ENCODE measurements at regions not wholly inside any gene's neighbourhood (a gene's known extent, or its start where the extent isn't known, plus 50 kb on each side); places are given as distances from the start of the nearest gene placed in this dataset.

DNA sequence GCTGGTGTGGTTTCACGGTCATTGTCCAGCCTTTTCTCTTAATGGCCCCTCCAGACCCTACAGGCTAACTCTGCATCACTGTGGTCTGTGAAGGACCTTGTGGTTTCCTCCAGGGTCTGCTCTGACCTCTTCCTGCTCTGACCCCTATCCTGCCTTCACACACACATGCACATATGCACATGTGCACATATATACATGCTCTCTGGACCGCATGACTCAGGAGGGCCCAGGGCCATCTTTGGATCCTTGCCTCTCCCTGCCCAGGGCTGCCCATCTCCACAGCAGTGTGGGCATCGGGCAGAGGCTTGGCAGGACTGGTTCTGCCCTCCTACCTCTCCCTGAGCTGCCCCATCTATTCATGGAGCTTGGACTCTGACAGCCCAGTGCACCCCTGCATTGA, 510.9 kb downstream of the PTPRU start:
- H3K4me3 ChIP-seq (ENCODE audit: low read length in 2 of 2): no peak overlapping the region
- no peaks in the 10 kb centered on the region for H3K9me3 ChIP-seq (ENCODE audit: control insufficient read depth in 2 of 2, low read length in 2 of 2)
- H3K27me3 ChIP-seq (ENCODE audit: control insufficient read depth in 2 of 2, insufficient read depth in 2 of 2, low read length in 2 of 2): peaks cover 0 to 4% of the 10 kb centered on the region in 2 donors
- H3K36me3 ChIP-seq (ENCODE audit: control insufficient read depth in 2 of 2, insufficient read depth in 2 of 2, low read length in 2 of 2): no peaks in the 10 kb centered on the region
- H3K9ac ChIP-seq (ENCODE audit: low read depth in 1 of 2, low read length in 2 of 2): no peak overlapping the region
- H3K4me1 ChIP-seq (ENCODE audit: control insufficient read depth in 2 of 2, insufficient read depth in 2 of 2, low read length in 2 of 2): no peaks in the 10 kb centered on the region
- H3K27ac ChIP-seq (ENCODE audit: low read depth in 2 of 2, low read length in 2 of 2): no peak overlapping the region

DNA sequence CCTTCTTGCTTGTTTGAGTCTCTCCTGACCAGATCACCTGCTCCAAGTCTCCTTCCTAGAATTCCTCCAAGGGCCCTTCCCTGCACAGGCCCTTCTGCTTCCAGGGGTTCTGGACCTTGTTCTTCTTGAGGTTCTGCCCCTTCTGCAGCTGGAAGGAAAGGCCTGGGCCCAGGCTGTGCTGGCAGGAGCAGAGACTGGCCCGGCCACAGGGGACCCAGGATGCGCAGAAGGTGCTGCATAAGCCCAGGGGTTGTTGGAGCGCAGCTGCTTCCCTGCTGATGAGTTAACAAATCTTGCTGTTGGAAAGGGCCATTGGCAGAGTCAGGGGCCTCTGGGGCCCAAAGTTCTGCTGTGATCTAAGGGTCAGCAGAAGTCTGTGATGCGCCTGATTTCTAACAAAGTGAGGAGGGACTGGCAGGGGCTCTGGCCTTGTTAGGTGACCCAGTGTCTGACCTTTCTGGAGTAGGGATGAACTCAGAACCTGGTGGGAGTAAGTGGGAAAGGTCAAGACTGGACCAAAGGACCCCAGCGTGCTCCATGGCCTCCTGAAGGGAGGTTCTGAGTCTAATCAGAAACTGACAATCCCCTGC, 509.8 kb downstream of the PTPRU start:
- Histone ChIP-seq H3K4me1 (ENCODE audit: control insufficient read depth in 2 of 2, insufficient read depth in 2 of 2, low read length in 2 of 2) (no peaks in the 10 kb centered on the region), H3K27ac (ENCODE audit: low read depth in 2 of 2, low read length in 2 of 2) (no peak overlapping the region), H3K9me3 (ENCODE audit: control insufficient read depth in 2 of 2, low read length in 2 of 2) (no peaks in the 10 kb centered on the region), H3K9ac (ENCODE audit: low read depth in 1 of 2, low read length in 2 of 2) (no peak overlapping the region), H3K27me3 (ENCODE audit: control insufficient read depth in 2 of 2, insufficient read depth in 2 of 2, low read length in 2 of 2) (peaks cover 0 to 4% of the 10 kb centered on the region in 2 donors), H3K4me3 (ENCODE audit: low read length in 2 of 2) (no peak overlapping the region), H3K36me3 (ENCODE audit: control insufficient read depth in 2 of 2, insufficient read depth in 2 of 2, low read length in 2 of 2) (no peaks in the 10 kb centered on the region)

DNA sequence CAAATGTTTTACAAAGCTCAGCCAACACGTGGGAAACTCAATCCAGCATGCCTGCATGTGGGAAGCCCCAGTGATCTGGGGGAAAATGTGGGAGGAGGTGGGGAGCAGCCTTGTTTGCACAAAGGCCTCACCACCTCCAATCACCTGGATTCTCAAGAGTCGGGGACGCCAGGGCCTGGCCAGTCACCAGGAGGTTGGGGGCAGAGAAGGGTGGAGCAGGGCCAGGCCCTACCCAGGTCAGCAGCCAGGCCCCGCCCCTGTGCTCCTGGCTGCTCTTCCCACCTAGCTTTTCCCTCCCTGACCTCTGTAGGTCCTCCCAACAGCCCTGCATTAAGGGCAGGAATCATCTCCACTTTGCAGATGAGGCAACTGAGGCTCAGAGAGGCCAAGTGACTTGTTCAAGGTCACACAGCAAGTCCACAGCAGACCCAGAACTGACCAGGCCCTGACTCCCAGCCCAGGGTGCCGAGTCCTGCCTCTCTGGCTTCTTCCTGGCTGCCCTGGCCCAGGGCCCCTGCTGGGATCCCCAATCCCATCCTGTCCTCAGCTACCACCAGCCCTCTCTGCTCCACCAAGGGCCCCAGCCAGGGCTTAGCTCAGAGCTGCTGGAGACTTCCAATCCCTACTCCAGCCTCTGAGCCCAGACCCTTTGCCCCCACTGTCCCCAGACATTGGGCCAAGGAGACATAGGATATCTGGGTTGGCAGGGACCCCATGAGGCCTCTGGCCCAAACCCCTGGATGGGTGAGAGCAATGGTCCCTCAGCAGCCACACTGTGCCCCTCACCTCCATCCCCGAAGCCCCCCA, 508.6 kb downstream of the PTPRU start:
- no peak overlapping the region for H3K27ac ChIP-seq (ENCODE audit: low read depth in 2 of 2, low read length in 2 of 2)
- H3K4me3 ChIP-seq (ENCODE audit: low read length in 2 of 2): no peak overlapping the region
- H3K9ac ChIP-seq (ENCODE audit: low read depth in 1 of 2, low read length in 2 of 2): no peak overlapping the region
- peaks cover 0 to 4% of the 10 kb centered on the region in 2 donors for H3K27me3 ChIP-seq (ENCODE audit: control insufficient read depth in 2 of 2, insufficient read depth in 2 of 2, low read length in 2 of 2)
- no peaks in the 10 kb centered on the region for H3K9me3 ChIP-seq (ENCODE audit: control insufficient read depth in 2 of 2, low read length in 2 of 2)
- H3K36me3 ChIP-seq (ENCODE audit: control insufficient read depth in 2 of 2, insufficient read depth in 2 of 2, low read length in 2 of 2): no peaks in the 10 kb centered on the region
- H3K4me1 ChIP-seq (ENCODE audit: control insufficient read depth in 2 of 2, insufficient read depth in 2 of 2, low read length in 2 of 2): no peaks in the 10 kb centered on the region

DNA sequence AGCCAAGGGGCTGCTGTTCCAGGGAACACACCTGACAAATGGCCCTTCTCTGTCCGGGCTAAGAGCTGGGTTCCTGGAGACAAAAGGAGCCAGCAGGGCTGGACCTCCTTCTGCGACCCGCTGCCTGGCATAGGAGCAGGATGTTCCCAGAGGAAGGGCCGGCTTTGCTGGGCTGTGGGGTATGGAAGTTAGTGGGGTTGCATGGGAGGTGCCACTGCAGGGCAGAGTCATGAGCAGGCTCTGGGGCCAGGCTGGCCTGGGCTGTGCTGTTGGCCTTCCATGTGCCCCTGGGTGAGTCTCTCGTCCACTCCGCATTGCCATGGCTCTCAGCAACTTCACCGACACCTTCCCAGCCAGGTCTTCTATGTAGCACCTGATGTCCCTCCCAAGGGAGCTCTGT, 507.6 kb downstream of the PTPRU start:
- Histone ChIP-seq H3K9ac (ENCODE audit: low read depth in 1 of 2, low read length in 2 of 2) (no peak overlapping the region), H3K27me3 (ENCODE audit: control insufficient read depth in 2 of 2, insufficient read depth in 2 of 2, low read length in 2 of 2) (peaks cover 0 to 4% of the 10 kb centered on the region in 2 donors), H3K27ac (ENCODE audit: low read depth in 2 of 2, low read length in 2 of 2) (no peak overlapping the region), H3K4me1 (ENCODE audit: control insufficient read depth in 2 of 2, insufficient read depth in 2 of 2, low read length in 2 of 2) (no peaks in the 10 kb centered on the region), H3K9me3 (ENCODE audit: control insufficient read depth in 2 of 2, low read length in 2 of 2) (no peaks in the 10 kb centered on the region), H3K36me3 (ENCODE audit: control insufficient read depth in 2 of 2, insufficient read depth in 2 of 2, low read length in 2 of 2) (no peaks in the 10 kb centered on the region), H3K4me3 (ENCODE audit: low read length in 2 of 2) (no peak overlapping the region)

DNA sequence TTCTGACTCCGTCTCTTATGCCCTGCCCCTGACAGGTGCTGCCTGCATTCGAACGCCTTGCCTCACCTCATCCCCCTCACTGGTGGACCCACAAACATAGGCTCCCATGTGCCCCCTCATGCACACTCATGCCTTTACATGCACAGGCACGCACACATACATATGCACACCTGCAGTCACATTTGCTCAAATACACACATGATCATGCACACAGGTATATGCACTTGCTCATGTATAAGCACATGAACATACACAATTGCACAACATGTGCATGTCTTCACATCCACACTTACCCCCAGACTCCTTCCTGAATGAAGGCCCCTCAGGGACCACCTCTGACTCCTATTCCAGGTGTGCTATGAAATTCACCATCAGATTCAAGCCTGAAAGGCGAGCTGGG, 506.9 kb downstream of the PTPRU start:
- Histone ChIP-seq H3K4me1 (ENCODE audit: control insufficient read depth in 2 of 2, insufficient read depth in 2 of 2, low read length in 2 of 2) (no peaks in the 10 kb centered on the region), H3K27me3 (ENCODE audit: control insufficient read depth in 2 of 2, insufficient read depth in 2 of 2, low read length in 2 of 2) (peaks cover 0 to 6% of the 10 kb centered on the region in 2 donors), H3K4me3 (ENCODE audit: low read length in 2 of 2) (no peak overlapping the region), H3K36me3 (ENCODE audit: control insufficient read depth in 2 of 2, insufficient read depth in 2 of 2, low read length in 2 of 2) (no peaks in the 10 kb centered on the region), H3K27ac (ENCODE audit: low read depth in 2 of 2, low read length in 2 of 2) (no peak overlapping the region), H3K9ac (ENCODE audit: low read depth in 1 of 2, low read length in 2 of 2) (no peak overlapping the region), H3K9me3 (ENCODE audit: control insufficient read depth in 2 of 2, low read length in 2 of 2) (no peaks in the 10 kb centered on the region)

DNA sequence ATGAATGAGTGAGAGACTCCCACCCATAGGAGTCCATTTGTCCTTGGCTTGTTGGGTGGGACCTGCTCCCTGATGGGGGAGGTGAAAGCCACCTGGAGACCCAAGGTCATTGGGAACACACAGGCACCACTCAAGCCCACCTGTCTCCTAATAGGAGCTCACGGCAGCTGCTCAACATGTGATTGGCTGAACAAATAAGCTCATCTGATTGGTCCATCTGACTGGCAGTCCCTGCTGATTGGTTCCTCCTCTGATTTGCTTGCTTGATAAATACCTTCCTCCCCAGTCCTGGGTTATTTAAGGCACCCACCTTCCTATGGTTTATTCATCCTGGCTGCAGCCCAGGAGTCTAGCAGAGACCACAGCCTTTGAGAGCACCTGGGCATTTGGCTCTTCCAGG, 502.9 kb downstream of the PTPRU start:
- H3K27ac ChIP-seq (ENCODE audit: low read depth in 2 of 2, low read length in 2 of 2): no peak overlapping the region
- no peak overlapping the region for H3K4me3 ChIP-seq (ENCODE audit: low read length in 2 of 2)
- no peaks in the 10 kb centered on the region for H3K4me1 ChIP-seq (ENCODE audit: control insufficient read depth in 2 of 2, insufficient read depth in 2 of 2, low read length in 2 of 2)
- peaks cover 0 to 6% of the 10 kb centered on the region in 2 donors for H3K27me3 ChIP-seq (ENCODE audit: control insufficient read depth in 2 of 2, insufficient read depth in 2 of 2, low read length in 2 of 2)
- H3K9me3 ChIP-seq (ENCODE audit: control insufficient read depth in 2 of 2, low read length in 2 of 2): no peaks in the 10 kb centered on the region
- no peak overlapping the region for H3K9ac ChIP-seq (ENCODE audit: low read depth in 1 of 2, low read length in 2 of 2)
- H3K36me3 ChIP-seq (ENCODE audit: control insufficient read depth in 2 of 2, insufficient read depth in 2 of 2, low read length in 2 of 2): no peaks in the 10 kb centered on the region

DNA sequence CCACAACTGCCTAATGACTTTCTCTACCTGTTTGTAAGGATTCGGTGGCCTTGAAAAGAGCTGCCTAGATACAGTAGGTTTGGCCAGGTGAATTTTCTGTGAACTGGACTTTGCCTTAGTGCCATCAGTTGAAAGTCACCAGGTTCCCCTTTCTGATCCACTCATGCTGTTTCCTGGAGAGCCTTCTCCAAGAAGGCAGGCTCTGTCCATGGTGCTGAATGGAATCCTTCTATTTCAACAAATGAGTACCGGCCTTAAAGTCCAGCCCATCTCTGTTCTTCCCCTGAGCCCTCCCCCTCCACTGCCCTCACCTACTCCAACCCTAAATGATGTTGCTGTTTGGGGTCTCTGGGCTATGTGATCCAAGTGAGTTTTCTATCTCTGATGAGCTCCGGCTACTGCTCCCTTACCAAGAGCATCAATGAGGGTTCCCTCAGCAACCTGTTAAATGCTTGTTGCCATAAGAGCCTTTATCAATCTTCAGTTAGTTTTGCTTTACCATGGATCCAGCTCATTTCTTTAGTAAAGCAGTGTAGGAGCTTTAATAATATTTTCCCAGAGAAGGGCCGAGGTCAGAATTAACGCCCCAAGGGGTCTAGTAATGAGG, 500.4 kb downstream of the PTPRU start:
- H3K4me1 ChIP-seq (ENCODE audit: control insufficient read depth in 2 of 2, insufficient read depth in 2 of 2, low read length in 2 of 2): no peaks in the 10 kb centered on the region
- no peaks in the 10 kb centered on the region for H3K9me3 ChIP-seq (ENCODE audit: control insufficient read depth in 2 of 2, low read length in 2 of 2)
- H3K9ac ChIP-seq (ENCODE audit: low read depth in 1 of 2, low read length in 2 of 2): no peak overlapping the region
- no peaks in the 10 kb centered on the region for H3K36me3 ChIP-seq (ENCODE audit: control insufficient read depth in 2 of 2, insufficient read depth in 2 of 2, low read length in 2 of 2)
- peaks cover 0 to 2% of the 10 kb centered on the region in 2 donors for H3K27me3 ChIP-seq (ENCODE audit: control insufficient read depth in 2 of 2, insufficient read depth in 2 of 2, low read length in 2 of 2)
- H3K27ac ChIP-seq (ENCODE audit: low read depth in 2 of 2, low read length in 2 of 2): no peak overlapping the region
- H3K4me3 ChIP-seq (ENCODE audit: low read length in 2 of 2): no peak overlapping the region

DNA sequence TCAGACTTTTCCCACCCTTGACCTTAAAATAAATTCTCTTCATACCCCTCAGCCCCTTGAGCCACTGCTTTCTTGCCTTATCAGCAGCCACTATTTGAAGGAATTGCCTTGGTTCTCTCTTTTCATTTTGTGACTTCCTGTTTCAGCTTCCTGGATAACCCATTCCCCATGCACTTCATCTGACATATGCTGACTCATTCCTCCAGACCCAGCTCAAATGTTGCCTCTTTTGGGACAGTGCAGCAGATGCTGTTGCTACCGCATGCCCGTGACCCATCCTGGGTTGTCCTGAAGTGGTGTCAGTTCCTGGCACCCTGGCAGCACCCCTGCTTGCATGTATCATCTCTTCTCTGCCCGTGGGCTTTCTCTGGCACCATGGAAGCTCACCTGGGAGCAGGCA, 496.1 kb downstream of the PTPRU start:
- no peaks in the 10 kb centered on the region for H3K4me1 ChIP-seq (ENCODE audit: control insufficient read depth in 2 of 2, insufficient read depth in 2 of 2, low read length in 2 of 2)
- H3K4me3 ChIP-seq (ENCODE audit: low read length in 2 of 2): no peak overlapping the region
- H3K27me3 ChIP-seq (ENCODE audit: control insufficient read depth in 2 of 2, insufficient read depth in 2 of 2, low read length in 2 of 2): no peaks in the 10 kb centered on the region
- no peak overlapping the region for H3K9ac ChIP-seq (ENCODE audit: low read depth in 1 of 2, low read length in 2 of 2)
- H3K9me3 ChIP-seq (ENCODE audit: control insufficient read depth in 2 of 2, low read length in 2 of 2): no peaks in the 10 kb centered on the region
- H3K36me3 ChIP-seq (ENCODE audit: control insufficient read depth in 2 of 2, insufficient read depth in 2 of 2, low read length in 2 of 2): no peaks in the 10 kb centered on the region
- no peak overlapping the region for H3K27ac ChIP-seq (ENCODE audit: low read depth in 2 of 2, low read length in 2 of 2)

DNA sequence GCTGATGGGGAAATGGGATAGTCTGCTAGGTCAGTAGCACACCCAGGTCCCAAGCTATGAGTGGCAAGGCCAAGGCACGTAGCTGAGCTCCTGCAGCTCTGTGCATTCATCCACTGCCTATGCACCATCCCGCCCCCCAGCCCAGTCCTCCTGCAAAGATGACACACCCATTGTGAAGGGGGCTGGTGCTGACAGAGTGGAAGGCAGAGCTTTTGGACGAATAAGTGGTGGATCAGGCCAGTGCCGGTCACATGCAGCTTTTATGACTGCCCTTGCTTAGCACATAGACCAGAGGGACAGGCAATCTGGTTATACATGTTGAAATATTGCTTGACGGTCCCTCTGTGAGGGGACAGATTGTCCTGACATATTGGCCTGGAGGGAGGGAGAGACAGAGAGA, 494.3 kb downstream of the PTPRU start:
- H3K9me3 ChIP-seq (ENCODE audit: control insufficient read depth in 2 of 2, low read length in 2 of 2): no peaks in the 10 kb centered on the region
- no peaks in the 10 kb centered on the region for H3K27me3 ChIP-seq (ENCODE audit: control insufficient read depth in 2 of 2, insufficient read depth in 2 of 2, low read length in 2 of 2)
- no peaks in the 10 kb centered on the region for H3K36me3 ChIP-seq (ENCODE audit: control insufficient read depth in 2 of 2, insufficient read depth in 2 of 2, low read length in 2 of 2)
- H3K4me3 ChIP-seq (ENCODE audit: low read length in 2 of 2): no peak overlapping the region
- no peaks in the 10 kb centered on the region for H3K4me1 ChIP-seq (ENCODE audit: control insufficient read depth in 2 of 2, insufficient read depth in 2 of 2, low read length in 2 of 2)
- H3K27ac ChIP-seq (ENCODE audit: low read depth in 2 of 2, low read length in 2 of 2): no peak overlapping the region
- no peak overlapping the region for H3K9ac ChIP-seq (ENCODE audit: low read depth in 1 of 2, low read length in 2 of 2)

DNA sequence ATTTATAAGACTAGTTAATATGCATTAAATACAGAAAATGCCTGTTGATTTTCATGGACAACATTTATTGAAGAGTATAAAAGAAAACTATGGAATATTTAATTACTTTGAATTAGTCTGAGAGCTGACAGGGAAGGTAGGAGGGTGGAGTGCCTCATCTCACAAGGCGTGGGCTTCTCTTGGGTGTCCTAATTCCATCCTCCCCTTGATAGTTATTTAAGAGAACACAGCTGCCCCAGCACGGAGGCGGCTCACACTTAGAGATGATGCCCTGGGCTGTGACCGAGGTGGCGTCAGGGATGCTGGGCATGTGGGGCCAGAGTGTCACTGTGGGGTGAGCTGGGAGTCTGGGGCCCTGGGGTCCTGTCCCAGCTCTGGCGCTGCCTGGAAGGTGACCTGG, 493.0 kb downstream of the PTPRU start:
- no peak overlapping the region for H3K4me3 ChIP-seq (ENCODE audit: low read length in 2 of 2)
- no peaks in the 10 kb centered on the region for H3K9me3 ChIP-seq (ENCODE audit: control insufficient read depth in 2 of 2, low read length in 2 of 2)

More for the DNA sequence above, 493.0 kb downstream of the PTPRU start:
- Histone ChIP-seq H3K36me3 (ENCODE audit: control insufficient read depth in 2 of 2, insufficient read depth in 2 of 2, low read length in 2 of 2) (no peaks in the 10 kb centered on the region), H3K27ac (ENCODE audit: low read depth in 2 of 2, low read length in 2 of 2) (no peak overlapping the region), H3K9ac (ENCODE audit: low read depth in 1 of 2, low read length in 2 of 2) (no peak overlapping the region), H3K27me3 (ENCODE audit: control insufficient read depth in 2 of 2, insufficient read depth in 2 of 2, low read length in 2 of 2) (no peaks in the 10 kb centered on the region), H3K4me1 (ENCODE audit: control insufficient read depth in 2 of 2, insufficient read depth in 2 of 2, low read length in 2 of 2) (no peaks in the 10 kb centered on the region)

Data from mucosa of rectum (tissue), 2 donors.